ENCODE measurements at regions not wholly inside any gene's neighbourhood (a gene's known extent, or its start where the extent isn't known, plus 50 kb on each side); places are given as distances from the start of the nearest gene placed in this dataset.
"Not testable (repeated sequence)": the region's sequence is repeated elsewhere in the genome, so short reads cannot be mapped to it uniquely, and the experiment has no call there.

DNA sequence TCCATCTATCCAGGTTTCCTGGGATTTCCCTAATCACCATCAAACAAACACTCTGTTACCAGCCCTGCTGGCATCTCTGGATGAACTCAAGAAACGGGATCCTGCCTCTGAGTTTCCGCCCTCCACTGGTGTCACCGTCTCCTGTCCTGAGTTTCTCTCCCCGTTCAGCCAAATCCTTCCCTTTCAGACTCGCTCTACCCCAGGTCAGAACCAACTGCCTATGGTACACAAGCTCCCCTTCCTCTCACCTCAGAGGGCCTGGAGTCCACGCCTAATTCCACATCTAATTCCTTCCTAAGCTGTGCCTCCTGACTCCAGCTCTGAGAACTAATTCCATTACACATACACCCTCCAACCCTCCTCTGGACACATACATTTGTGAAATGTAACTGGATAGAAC, 96.1 kb downstream of the SHANK2 start:
- no peak overlapping the region for H3K27ac ChIP-seq
- H3K4me3 ChIP-seq = no peak overlapping the region
- DNase-seq = no peak
- H3K9me3 ChIP-seq = no peaks in the 10 kb centered on the region
- no peaks in the 10 kb centered on the region for H3K36me3 ChIP-seq
- no peaks in the 10 kb centered on the region for H3K4me1 ChIP-seq
- intact Hi-C loops (cut with DNase I) = no loop called here
- TF ChIP-seq EP300 (IDR thresholded peaks at IDR 0.05) (no peak), POLR2AphosphoS5 (IDR thresholded peaks at IDR 0.05) (no peak), POLR2A (IDR thresholded peaks at IDR 0.05) (no peak)
- TF ChIP-seq, protein P1, sequence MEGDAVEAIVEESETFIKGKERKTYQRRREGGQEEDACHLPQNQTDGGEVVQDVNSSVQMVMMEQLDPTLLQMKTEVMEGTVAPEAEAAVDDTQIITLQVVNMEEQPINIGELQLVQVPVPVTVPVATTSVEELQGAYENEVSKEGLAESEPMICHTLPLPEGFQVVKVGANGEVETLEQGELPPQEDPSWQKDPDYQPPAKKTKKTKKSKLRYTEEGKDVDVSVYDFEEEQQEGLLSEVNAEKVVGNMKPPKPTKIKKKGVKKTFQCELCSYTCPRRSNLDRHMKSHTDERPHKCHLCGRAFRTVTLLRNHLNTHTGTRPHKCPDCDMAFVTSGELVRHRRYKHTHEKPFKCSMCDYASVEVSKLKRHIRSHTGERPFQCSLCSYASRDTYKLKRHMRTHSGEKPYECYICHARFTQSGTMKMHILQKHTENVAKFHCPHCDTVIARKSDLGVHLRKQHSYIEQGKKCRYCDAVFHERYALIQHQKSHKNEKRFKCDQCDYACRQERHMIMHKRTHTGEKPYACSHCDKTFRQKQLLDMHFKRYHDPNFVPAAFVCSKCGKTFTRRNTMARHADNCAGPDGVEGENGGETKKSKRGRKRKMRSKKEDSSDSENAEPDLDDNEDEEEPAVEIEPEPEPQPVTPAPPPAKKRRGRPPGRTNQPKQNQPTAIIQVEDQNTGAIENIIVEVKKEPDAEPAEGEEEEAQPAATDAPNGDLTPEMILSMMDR (IDR thresholded peaks at IDR 0.05) = no peak
- H3K27me3 ChIP-seq = peaks cover 0 to 12% (median 0%) of the 10 kb centered on the region in 3 donors
- WGBS, 2 donors = 86 to 91% methylated on average over 6 of the region's 6 CpGs

- Histone ChIP-seq H3K27ac (no peak overlapping the region), H3K36me3 (no peaks in the 10 kb centered on the region), H3K4me3 (no peak overlapping the region), H3K9me3 (no peaks in the 10 kb centered on the region), H3K27me3 (peaks cover 0 to 14% (median 0%) of the 10 kb centered on the region in 3 donors), H3K4me1 (no peaks in the 10 kb centered on the region)
- intact Hi-C loops (cut with DNase I) = no loop called here
- TF ChIP-seq EP300 (IDR thresholded peaks at IDR 0.05) (no peak), POLR2A (IDR thresholded peaks at IDR 0.05) (no peak), POLR2AphosphoS5 (IDR thresholded peaks at IDR 0.05) (no peak)
- TF ChIP-seq, protein P1 (IDR thresholded peaks at IDR 0.05) = no peak
- DNase-seq = no peak
- WGBS, 2 donors = 64 to 90% methylated on average over 8 of the region's 8 CpGs
Measured at GRCh38 chr11:71155846-71156245, 96.5 kb downstream of the SHANK2 start.

DNA sequence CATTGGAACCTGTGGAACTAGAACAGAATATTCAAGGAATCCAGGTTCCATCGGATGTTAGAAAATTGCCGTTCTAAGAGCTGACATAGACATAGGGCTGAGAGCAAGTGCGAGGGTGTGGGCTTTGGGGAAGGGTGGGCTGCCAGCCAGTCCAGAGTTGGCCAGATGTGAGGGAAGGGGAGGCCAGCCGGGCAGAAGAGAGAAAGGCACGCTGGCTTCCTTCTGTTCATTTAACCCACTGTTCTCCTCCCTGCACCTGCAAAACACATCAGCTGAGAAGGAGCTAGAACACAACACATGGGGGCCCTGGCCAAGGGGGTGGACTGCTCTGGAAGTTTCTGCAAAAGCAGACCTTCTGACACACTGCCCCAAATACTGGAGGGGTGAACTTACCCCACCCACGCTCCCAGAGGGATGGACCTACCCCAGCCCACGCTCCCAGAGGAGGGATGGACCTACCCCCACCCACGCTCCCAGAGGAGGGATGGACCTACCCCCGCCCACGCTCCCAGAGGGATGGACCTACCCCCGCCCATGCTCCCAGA, 98.0 kb downstream of the SHANK2 start:
- DNase-seq = no peak
- Histone ChIP-seq H3K4me1 (no peaks in the 10 kb centered on the region), H3K36me3 (no peaks in the 10 kb centered on the region), H3K27me3 (peaks cover 0 to 20% (median 0%) of the 10 kb centered on the region in 3 donors), H3K27ac (no peak overlapping the region), H3K9me3 (no peaks in the 10 kb centered on the region), H3K4me3 (no peak overlapping the region)
- WGBS, 2 donors = 78 to 89% methylated on average over 11 of the region's 11 CpGs
- intact Hi-C loops (cut with DNase I) = no loop called here
- TF ChIP-seq, protein P1 (IDR thresholded peaks at IDR 0.05) = no peak

DNA sequence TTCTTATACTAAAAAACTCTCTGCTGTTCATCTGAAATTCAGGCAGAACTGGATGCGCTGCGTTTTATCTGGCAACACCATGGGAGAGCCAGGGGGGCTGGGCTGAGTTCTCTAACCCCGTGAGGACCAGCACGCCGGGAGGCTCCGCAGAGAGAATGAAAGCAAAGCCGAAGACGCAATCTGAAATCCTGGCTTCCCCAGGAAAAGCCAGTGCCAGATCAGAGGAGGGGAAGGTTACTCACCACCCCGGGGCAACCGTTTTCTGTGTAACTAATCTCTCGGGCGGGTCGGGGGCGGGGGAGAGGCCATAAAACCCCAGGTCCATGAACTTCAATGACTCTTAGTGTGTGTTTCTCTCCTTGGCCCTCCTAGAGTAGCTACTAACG, 99.4 kb downstream of the SHANK2 start:
- H3K27ac ChIP-seq = no peak overlapping the region
- no peaks in the 10 kb centered on the region for H3K4me1 ChIP-seq
- H3K27me3 ChIP-seq = peaks cover 0 to 20% (median 0%) of the 10 kb centered on the region in 3 donors
- H3K9me3 ChIP-seq = no peaks in the 10 kb centered on the region
- no peaks in the 10 kb centered on the region for H3K36me3 ChIP-seq
- peak overlapping the region in 1 of 4 donors; percentile 25 for H3K4me3 ChIP-seq
- intact Hi-C loops (cut with DNase I) = no loop called here
- TF ChIP-seq EP300 (IDR thresholded peaks at IDR 0.05) (no peak), POLR2AphosphoS5 (IDR thresholded peaks at IDR 0.05) (no peak), POLR2A (IDR thresholded peaks at IDR 0.05) (no peak)
- TF ChIP-seq, protein P1 (IDR thresholded peaks at IDR 0.05) = no peak
- peak; percentile 53 for DNase-seq
- 2 to 5% methylated on average over 15 of the region's 15 CpGs for WGBS, 2 donors

DNA sequence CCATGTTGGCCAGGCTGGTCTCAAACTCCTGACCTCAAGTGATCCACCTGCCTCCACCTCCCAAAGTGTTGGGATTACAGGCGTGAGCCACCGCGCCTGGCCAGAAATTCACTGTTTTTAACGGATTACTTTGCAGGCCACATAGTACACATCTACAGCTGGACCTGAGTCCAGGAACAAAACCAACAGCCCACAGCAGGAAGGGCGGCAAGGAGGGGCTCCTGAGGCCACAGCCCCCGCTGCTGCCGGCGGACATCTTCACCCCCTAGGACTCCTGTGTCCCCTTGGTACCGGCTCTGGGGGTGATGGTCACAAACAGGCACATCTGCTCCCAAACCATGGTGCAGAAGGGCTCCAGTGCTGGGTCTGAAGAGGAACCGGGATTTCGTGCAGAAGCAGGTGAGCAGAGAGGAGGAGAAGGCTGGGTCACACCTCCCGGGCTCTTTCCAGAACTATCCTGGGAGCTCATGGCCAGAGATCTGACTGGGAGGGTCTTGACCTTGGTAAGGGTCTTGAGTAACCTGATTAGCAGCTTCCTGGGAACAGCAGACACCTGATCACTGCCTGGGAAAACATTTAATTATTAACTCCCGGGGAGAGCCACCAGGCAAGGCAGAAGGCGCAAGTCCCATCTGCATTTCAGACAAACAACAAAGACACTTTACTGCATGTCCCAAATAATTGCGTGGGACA, 99.9 kb downstream of the SHANK2 start:
- H3K4me1 ChIP-seq; H3K36me3 ChIP-seq; H3K27ac ChIP-seq; intact Hi-C loops (cut with DNase I); H3K9me3 ChIP-seq: not testable (repeated sequence)
- Histone ChIP-seq H3K4me3 (peak overlapping the region in 1 of 4 donors; percentile 25), H3K27me3 (peaks cover 0 to 24% (median 0%) of the 10 kb centered on the region in 3 donors)
- peak; percentile 41 for DNase-seq
- WGBS, 2 donors = 53 to 64% methylated on average over 15 of the region's 15 CpGs

Data from sigmoid colon (tissue), 6 donors.